ENCODE measurements at regions not wholly inside any gene's neighbourhood (a gene's known extent, or its start where the extent isn't known, plus 50 kb on each side); places are given as distances from the start of the nearest gene placed in this dataset.

GRCh38 chr10:31603235-31604087 is 284.4 kb downstream of the ZEB1 start:
- Histone ChIP-seq H3K9me3 (ENCODE audit: control insufficient read depth in 2 of 2, low read length in 2 of 2) (no peaks in the 10 kb centered on the region), H3K36me3 (ENCODE audit: control insufficient read depth in 2 of 2, insufficient read depth in 2 of 2, low read length in 2 of 2) (no peaks in the 10 kb centered on the region), H3K27ac (ENCODE audit: low read depth in 2 of 2, low read length in 2 of 2) (peak overlapping the region; percentile 71 to 75), H3K9ac (ENCODE audit: low read depth in 1 of 2, low read length in 2 of 2) (peak overlapping the region; percentile 48 to 60), H3K27me3 (ENCODE audit: control insufficient read depth in 2 of 2, insufficient read depth in 2 of 2, low read length in 2 of 2) (no peaks in the 10 kb centered on the region), H3K4me1 (ENCODE audit: control insufficient read depth in 2 of 2, insufficient read depth in 2 of 2, low read length in 2 of 2) (peaks cover 2 to 4% of the 10 kb centered on the region in 2 donors), H3K4me3 (ENCODE audit: low read length in 2 of 2) (peak overlapping the region; percentile 63 to 67)

DNA sequence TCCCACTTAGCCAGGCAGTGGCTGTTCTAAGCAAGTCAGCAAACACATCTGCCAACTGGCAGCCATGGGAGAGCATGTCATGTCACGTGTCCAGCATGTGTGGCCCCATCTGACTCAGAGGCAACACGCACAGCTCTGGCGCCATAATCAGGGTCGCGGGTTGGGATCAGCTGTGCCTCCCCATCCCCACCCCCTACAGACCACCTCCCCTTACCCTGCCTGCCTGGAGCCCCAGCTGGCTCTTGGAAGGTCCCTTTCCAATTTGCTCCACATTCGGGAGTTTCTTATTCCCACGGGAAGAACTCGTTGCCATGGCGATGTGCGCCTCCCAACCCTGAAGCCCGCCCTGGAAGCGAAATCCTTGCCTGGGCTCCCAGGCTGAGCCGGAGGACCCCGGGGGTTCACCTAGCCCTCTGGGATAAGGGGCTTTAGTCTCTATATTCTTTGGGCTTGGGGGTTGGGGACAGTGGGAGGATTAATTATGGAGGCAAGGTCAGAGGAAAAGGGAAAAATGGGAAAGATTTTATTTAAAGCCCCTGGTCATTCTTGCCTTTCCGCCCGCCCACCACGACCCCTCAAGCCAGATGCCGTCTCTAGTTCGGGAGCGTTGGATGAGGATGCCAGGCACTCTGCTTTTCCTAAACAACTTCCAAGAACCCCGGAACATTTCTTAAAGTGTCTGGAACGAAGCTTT is 283.7 kb downstream of the ZEB1 start:
- H3K9me3 ChIP-seq (ENCODE audit: control insufficient read depth in 2 of 2, low read length in 2 of 2), result no peaks in the 10 kb centered on the region
- H3K9ac ChIP-seq (ENCODE audit: low read depth in 1 of 2, low read length in 2 of 2), result peak overlapping the region; percentile 48 to 60
- H3K36me3 ChIP-seq (ENCODE audit: control insufficient read depth in 2 of 2, insufficient read depth in 2 of 2, low read length in 2 of 2), result no peaks in the 10 kb centered on the region
- peak overlapping the region; percentile 63 to 67 for H3K4me3 ChIP-seq (ENCODE audit: low read length in 2 of 2)
- no peaks in the 10 kb centered on the region for H3K27me3 ChIP-seq (ENCODE audit: control insufficient read depth in 2 of 2, insufficient read depth in 2 of 2, low read length in 2 of 2)
- peak overlapping the region; percentile 71 to 75 for H3K27ac ChIP-seq (ENCODE audit: low read depth in 2 of 2, low read length in 2 of 2)
- peaks cover 2 to 4% of the 10 kb centered on the region in 2 donors for H3K4me1 ChIP-seq (ENCODE audit: control insufficient read depth in 2 of 2, insufficient read depth in 2 of 2, low read length in 2 of 2)

DNA sequence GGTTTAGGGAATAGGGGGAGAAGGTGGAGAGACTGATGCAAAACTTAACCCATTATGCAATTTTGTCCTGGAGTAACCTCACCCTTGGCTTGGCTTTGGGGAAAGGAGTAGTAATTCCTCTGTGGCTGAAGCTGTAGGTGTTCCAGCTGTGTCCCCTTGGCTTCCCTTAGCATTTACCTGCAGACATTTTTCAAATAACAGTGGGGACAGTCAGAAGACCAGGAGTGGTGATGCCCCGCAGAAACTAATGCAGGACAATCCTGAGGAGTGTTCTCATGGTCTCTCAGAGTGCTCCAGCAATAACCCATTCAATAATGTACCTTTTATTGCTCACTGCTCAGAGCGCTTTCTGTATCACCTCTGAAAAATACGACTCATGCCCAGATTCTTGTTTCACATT is 282.1 kb downstream of the ZEB1 start:
- H3K27ac ChIP-seq (ENCODE audit: low read depth in 2 of 2, low read length in 2 of 2), result no peak overlapping the region
- no peak overlapping the region for H3K9ac ChIP-seq (ENCODE audit: low read depth in 1 of 2, low read length in 2 of 2)
- no peaks in the 10 kb centered on the region for H3K9me3 ChIP-seq (ENCODE audit: control insufficient read depth in 2 of 2, low read length in 2 of 2)
- H3K36me3 ChIP-seq (ENCODE audit: control insufficient read depth in 2 of 2, insufficient read depth in 2 of 2, low read length in 2 of 2), result no peaks in the 10 kb centered on the region
- H3K4me3 ChIP-seq (ENCODE audit: low read length in 2 of 2), result no peak overlapping the region
- H3K27me3 ChIP-seq (ENCODE audit: control insufficient read depth in 2 of 2, insufficient read depth in 2 of 2, low read length in 2 of 2), result no peaks in the 10 kb centered on the region
- H3K4me1 ChIP-seq (ENCODE audit: control insufficient read depth in 2 of 2, insufficient read depth in 2 of 2, low read length in 2 of 2), result peaks cover 2 to 4% of the 10 kb centered on the region in 2 donors

GRCh38 chr10:31599626-31600504 is 280.8 kb downstream of the ZEB1 start:
- H3K36me3 ChIP-seq (ENCODE audit: control insufficient read depth in 2 of 2, insufficient read depth in 2 of 2, low read length in 2 of 2), result no peaks in the 10 kb centered on the region
- H3K9ac ChIP-seq (ENCODE audit: low read depth in 1 of 2, low read length in 2 of 2), result no peak overlapping the region
- H3K27me3 ChIP-seq (ENCODE audit: control insufficient read depth in 2 of 2, insufficient read depth in 2 of 2, low read length in 2 of 2), result no peaks in the 10 kb centered on the region
- H3K4me3 ChIP-seq (ENCODE audit: low read length in 2 of 2), result no peak overlapping the region
- no peaks in the 10 kb centered on the region for H3K9me3 ChIP-seq (ENCODE audit: control insufficient read depth in 2 of 2, low read length in 2 of 2)
- peaks cover 2 to 4% of the 10 kb centered on the region in 2 donors for H3K4me1 ChIP-seq (ENCODE audit: control insufficient read depth in 2 of 2, insufficient read depth in 2 of 2, low read length in 2 of 2)
- no peak overlapping the region for H3K27ac ChIP-seq (ENCODE audit: low read depth in 2 of 2, low read length in 2 of 2)

- H3K9me3 ChIP-seq (ENCODE audit: control insufficient read depth in 2 of 2, low read length in 2 of 2), result no peaks in the 10 kb centered on the region
- H3K4me3 ChIP-seq (ENCODE audit: low read length in 2 of 2), result no peak overlapping the region
- no peaks in the 10 kb centered on the region for H3K27me3 ChIP-seq (ENCODE audit: control insufficient read depth in 2 of 2, insufficient read depth in 2 of 2, low read length in 2 of 2)
- H3K4me1 ChIP-seq (ENCODE audit: control insufficient read depth in 2 of 2, insufficient read depth in 2 of 2, low read length in 2 of 2), result no peaks in the 10 kb centered on the region
- no peaks in the 10 kb centered on the region for H3K36me3 ChIP-seq (ENCODE audit: control insufficient read depth in 2 of 2, insufficient read depth in 2 of 2, low read length in 2 of 2)
- H3K9ac ChIP-seq (ENCODE audit: low read depth in 1 of 2, low read length in 2 of 2), result no peak overlapping the region
- H3K27ac ChIP-seq (ENCODE audit: low read depth in 2 of 2, low read length in 2 of 2), result no peak overlapping the region
Observed at GRCh38 chr10:31596765-31597164, 277.7 kb downstream of the ZEB1 start.

DNA sequence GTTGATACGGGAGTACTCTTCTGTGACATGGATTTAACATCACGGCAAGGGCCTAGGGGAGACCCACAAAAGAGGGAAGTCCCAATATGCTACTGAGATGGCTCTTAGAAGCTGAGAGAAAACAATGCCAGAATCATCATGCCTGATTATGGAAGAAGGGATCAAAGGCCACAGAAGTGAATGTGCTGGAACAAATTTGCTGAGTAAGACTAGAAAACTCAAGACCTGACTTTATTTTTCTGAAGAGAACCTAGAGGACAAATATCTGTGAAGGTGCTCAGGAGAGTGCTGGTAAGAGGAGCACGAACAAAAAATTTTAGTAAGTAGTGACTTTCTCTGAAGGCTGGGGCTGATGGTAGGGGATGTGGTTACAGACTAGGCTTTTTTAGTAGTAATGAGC is 277.0 kb downstream of the ZEB1 start:
- Histone ChIP-seq H3K9me3 (ENCODE audit: control insufficient read depth in 2 of 2, low read length in 2 of 2) (no peaks in the 10 kb centered on the region), H3K4me3 (ENCODE audit: low read length in 2 of 2) (no peak overlapping the region), H3K27ac (ENCODE audit: low read depth in 2 of 2, low read length in 2 of 2) (no peak overlapping the region), H3K27me3 (ENCODE audit: control insufficient read depth in 2 of 2, insufficient read depth in 2 of 2, low read length in 2 of 2) (no peaks in the 10 kb centered on the region), H3K36me3 (ENCODE audit: control insufficient read depth in 2 of 2, insufficient read depth in 2 of 2, low read length in 2 of 2) (no peaks in the 10 kb centered on the region), H3K9ac (ENCODE audit: low read depth in 1 of 2, low read length in 2 of 2) (no peak overlapping the region), H3K4me1 (ENCODE audit: control insufficient read depth in 2 of 2, insufficient read depth in 2 of 2, low read length in 2 of 2) (no peaks in the 10 kb centered on the region)

- no peaks in the 10 kb centered on the region for H3K4me1 ChIP-seq (ENCODE audit: control insufficient read depth in 2 of 2, insufficient read depth in 2 of 2, low read length in 2 of 2)
- H3K9ac ChIP-seq (ENCODE audit: low read depth in 1 of 2, low read length in 2 of 2), result no peak overlapping the region
- H3K4me3 ChIP-seq (ENCODE audit: low read length in 2 of 2), result no peak overlapping the region
- H3K9me3 ChIP-seq (ENCODE audit: control insufficient read depth in 2 of 2, low read length in 2 of 2), result no peaks in the 10 kb centered on the region
- H3K27ac ChIP-seq (ENCODE audit: low read depth in 2 of 2, low read length in 2 of 2), result no peak overlapping the region
- no peaks in the 10 kb centered on the region for H3K27me3 ChIP-seq (ENCODE audit: control insufficient read depth in 2 of 2, insufficient read depth in 2 of 2, low read length in 2 of 2)
- H3K36me3 ChIP-seq (ENCODE audit: control insufficient read depth in 2 of 2, insufficient read depth in 2 of 2, low read length in 2 of 2), result no peaks in the 10 kb centered on the region
Observed at GRCh38 chr10:31594347-31594873, 275.4 kb downstream of the ZEB1 start.

DNA sequence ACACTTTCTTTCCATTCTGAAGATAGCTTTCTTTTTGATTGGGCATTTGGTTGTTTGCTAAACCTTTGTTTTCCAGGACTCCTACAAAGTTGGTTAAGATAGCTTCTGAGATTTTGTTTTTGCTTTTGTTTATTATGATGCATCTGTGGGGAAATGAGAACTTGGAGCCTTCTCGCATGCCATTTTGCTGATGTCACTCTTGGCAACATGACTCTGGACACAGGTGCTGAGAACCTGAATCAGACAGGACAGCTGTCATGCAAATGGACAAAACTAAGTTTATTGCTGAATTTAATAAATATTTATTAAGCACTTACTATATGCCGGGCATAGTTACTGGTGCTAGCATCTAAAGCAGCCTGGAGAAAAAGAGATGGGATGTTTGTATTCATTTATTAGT is 274.1 kb downstream of the ZEB1 start:
- H3K4me1 ChIP-seq (ENCODE audit: control insufficient read depth in 2 of 2, insufficient read depth in 2 of 2, low read length in 2 of 2), result no peaks in the 10 kb centered on the region

DNA sequence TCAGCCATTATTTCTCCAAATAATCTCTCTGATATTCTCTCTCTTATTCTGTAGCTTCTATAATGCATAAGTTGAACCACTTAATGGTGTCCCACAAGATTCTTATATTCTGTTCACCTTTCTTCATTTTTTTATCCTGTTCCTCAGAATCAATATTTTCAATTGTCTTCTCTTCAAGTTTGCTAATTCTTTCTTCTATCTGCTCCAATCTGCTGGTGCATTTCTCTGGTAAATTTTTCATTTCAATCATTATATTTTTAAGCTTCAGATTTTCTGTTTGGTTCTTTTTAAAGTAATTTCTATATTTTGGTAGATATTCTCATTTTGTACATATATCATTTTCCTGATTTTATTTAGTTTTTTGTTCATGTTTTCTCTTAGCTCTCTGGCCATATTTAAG is 272.6 kb downstream of the ZEB1 start:
- Histone ChIP-seq H3K9me3 (ENCODE audit: control insufficient read depth in 2 of 2, low read length in 2 of 2) (no peaks in the 10 kb centered on the region), H3K9ac (ENCODE audit: low read depth in 1 of 2, low read length in 2 of 2) (no peak overlapping the region), H3K4me3 (ENCODE audit: low read length in 2 of 2) (no peak overlapping the region), H3K27me3 (ENCODE audit: control insufficient read depth in 2 of 2, insufficient read depth in 2 of 2, low read length in 2 of 2) (no peaks in the 10 kb centered on the region), H3K27ac (ENCODE audit: low read depth in 2 of 2, low read length in 2 of 2) (no peak overlapping the region), H3K4me1 (ENCODE audit: control insufficient read depth in 2 of 2, insufficient read depth in 2 of 2, low read length in 2 of 2) (no peaks in the 10 kb centered on the region), H3K36me3 (ENCODE audit: control insufficient read depth in 2 of 2, insufficient read depth in 2 of 2, low read length in 2 of 2) (no peaks in the 10 kb centered on the region)

More for the DNA sequence above, 274.1 kb downstream of the ZEB1 start:
- Histone ChIP-seq H3K9ac (ENCODE audit: low read depth in 1 of 2, low read length in 2 of 2) (no peak overlapping the region), H3K9me3 (ENCODE audit: control insufficient read depth in 2 of 2, low read length in 2 of 2) (no peaks in the 10 kb centered on the region), H3K4me3 (ENCODE audit: low read length in 2 of 2) (no peak overlapping the region), H3K27me3 (ENCODE audit: control insufficient read depth in 2 of 2, insufficient read depth in 2 of 2, low read length in 2 of 2) (no peaks in the 10 kb centered on the region), H3K36me3 (ENCODE audit: control insufficient read depth in 2 of 2, insufficient read depth in 2 of 2, low read length in 2 of 2) (no peaks in the 10 kb centered on the region), H3K27ac (ENCODE audit: low read depth in 2 of 2, low read length in 2 of 2) (no peak overlapping the region)

Data from mucosa of rectum (tissue), 2 donors.